HG03159 (cell line): ENCODE measurements at regions not wholly inside any gene's neighbourhood (a gene's known extent, or its start where the extent isn't known, plus 50 kb on each side); places are given as distances from the start of the nearest gene placed in this dataset.
"Not testable (repeated sequence)": the region's sequence is repeated elsewhere in the genome, so short reads cannot be mapped to it uniquely, and the experiment has no call there.

ENCODE experiments used
- ATAC-seq: cut with Tn5 transposase; IDR thresholded peaks from one replicate; pipeline ENCODE4 v1.9.1; 2021; ENCODE audit warnings: mild to moderate bottlenecking, moderate library complexity; ENCODE audit not compliant: unreplicated experiment

- ATAC-seq: no peak
Measured at GRCh38 chr6:115873901-115874300, 186.8 kb downstream of the FRK start.

DNA sequence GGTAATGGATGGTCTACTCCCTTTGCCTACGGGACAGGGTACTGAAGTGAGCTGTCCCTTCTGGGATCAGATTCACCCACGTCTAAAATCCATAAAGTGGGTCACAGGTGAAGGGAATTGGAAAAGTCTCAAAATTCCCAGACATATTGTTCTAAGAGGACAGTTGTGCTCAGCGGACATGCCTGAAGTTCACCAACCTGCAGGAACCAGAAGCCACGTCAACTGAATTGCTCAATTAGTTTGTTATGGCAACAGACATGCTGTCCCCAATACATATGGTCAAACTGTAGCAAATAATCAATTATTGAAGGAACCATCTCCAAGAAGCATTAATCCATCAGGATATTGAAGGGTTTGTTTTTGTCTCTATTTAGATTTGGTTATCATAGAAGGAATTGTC lies 190.2 kb downstream of the FRK start:
- no peak for ATAC-seq

GRCh38 chr6:115865914-115866313 lies 194.8 kb downstream of the FRK start:
- ATAC-seq: no peak

GRCh38 chr6:115863211-115863610 lies 197.5 kb downstream of the FRK start:
- ATAC-seq: no peak

- ATAC-seq: not testable (repeated sequence)
Measured at GRCh38 chr6:115861658-115862057, 199.0 kb downstream of the FRK start.

GRCh38 chr6:115859577-115859976 lies 201.1 kb downstream of the FRK start:
- not testable (repeated sequence) for ATAC-seq

DNA sequence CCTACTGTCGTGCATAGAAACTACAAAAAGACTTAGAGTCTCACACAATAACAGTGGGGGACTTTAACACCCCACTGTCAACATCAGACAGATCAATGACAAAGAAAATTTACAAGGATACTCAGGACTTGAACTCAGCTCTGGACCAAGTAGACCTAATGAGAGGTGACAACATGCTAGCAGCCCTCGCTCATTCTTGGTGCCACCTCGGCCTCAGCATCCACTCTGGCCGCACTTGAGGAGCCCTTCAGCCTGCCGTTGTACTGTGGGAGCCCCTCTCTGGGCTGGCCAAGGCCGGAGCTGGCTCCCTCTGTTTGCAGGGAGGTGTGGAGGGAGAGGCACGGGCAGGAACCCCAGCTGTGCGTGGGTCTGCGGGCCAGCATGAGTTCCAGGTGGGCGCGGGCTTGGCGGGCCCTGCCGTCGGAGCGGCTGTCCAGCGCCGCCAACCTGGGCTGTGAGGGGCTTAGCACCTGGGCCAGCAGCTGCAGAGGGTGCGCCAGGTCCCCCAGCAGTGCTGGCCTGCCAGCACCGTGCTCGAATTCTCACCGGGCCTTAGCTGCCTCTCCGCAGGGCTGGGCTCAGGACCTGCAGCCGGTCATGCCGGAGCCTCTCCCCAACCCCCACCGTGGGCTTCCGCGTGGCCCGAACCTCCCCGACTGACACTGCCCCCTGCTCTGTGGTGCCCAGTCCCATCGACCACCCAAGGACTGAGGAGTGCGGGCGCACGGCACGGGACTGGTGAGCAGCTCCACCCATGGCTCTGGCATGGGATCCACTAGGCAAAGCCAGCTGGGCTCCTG lies 205.6 kb downstream of the FRK start:
- ATAC-seq: no peak

DNA sequence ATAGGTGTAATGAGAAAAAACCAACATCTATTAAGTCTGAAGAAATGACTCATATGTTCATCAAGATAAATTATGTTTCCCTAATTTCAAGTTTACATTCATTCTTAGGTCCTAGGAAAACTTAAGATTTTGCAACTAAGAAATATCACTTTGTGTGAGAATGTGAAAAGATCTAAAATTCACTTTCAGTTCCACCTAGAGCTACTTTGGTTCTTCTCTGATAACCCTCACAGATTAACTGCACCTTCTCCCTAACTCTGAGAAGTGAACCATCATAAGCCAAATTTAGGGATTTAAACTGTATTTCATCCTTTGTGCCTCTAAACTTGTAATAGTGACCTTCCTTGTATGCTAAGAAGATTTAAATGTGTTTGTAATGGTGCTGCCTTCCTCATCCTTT lies 213.0 kb downstream of the FRK start:
- ATAC-seq: no peak

- ATAC-seq: no peak
Measured at GRCh38 chr6:115843945-115844344, 216.7 kb downstream of the FRK start.

DNA sequence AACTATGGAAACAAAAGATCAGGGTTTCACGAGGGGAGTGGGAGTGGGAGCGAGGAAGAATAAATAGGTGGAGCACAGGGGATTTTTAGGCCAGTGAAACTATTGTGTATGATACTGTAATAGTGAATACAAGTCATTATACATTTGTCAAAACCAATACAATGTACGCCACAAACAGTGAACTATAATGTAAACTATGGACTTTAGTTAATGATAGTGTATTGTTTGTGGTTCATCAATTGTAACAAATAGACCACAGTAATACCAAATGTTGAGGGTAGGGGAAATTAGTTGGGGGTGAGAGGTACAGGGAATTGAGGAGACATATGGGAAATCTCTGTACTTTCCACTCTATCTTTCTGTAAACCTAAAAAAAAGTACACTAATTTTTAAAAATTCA lies 218.4 kb downstream of the FRK start:
- no peak for ATAC-seq

DNA sequence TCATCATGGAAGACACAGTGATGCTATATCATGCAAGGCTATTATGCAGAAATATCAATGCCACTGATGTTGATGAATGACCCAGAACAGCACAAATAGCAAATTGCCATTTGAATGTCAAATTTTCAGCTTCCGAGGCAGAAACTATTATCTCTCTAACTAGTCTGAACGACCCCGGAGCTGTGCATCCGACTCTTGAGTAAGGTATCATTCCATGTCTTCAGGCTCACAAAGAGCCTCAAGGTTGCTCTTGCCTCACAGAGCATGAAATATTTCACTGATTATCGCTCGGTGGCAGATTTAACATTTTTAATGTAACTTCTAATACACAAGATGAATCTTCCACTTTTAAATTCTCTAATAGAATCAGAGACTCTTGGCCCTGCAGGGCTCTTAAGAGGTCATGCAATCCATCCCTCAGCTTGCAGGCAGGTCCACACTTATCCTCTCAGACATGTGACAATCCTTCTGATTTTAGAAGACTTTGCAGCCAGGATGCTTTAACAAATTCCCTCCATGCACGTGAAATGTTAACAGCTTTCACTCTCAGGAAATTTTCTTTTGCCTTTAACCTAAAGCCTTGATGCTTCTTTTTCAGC lies 221.0 kb downstream of the FRK start:
- no peak for ATAC-seq

DNA sequence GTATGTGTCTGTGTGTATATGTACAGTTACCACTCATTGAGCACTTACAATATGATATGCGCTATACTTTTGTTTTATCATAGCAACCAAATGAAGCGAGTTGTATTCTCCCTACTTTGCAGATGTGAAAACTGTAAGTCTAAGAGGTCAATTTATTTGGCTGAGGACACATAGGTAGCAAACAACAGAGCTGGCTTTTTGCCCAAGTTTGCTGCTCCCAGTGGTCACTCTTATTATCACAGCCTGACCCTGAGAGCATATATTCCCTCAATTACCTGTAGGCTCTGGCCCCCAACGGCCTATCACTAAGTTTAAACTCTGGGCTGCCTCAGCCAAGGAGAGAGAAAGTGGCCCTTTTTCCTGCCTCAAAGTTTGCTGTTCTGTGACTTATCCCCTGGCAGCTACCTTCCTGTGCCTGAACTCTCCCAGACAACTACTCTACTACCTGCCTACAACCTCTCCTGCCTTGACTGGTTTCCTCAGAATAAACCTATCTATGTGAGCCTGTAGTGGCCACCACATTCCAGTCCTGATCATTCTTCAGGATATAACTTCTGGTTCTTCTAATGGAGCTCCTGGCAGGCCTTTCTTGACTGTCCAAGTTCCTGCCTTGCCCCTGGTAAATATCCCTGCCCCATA lies 221.8 kb downstream of the FRK start:
- peak; percentile 95 for ATAC-seq

DNA sequence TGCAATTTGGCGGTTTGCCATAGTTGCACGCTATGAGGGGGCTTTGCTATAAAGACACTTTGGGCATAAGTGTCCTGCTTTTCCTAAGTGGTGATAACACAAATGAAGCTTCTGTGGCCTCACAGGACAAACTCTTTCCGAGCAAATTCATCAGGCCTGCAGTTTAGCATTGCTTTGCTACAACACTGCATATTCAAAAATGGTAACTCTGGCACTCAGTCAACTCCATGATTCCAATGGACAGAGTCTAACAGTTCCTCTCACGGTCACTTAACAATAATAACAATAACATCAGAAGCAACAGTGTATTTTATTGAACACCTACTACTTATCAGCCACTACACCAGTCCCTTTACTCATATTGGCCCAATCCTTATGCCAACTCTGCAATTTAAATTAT lies 222.5 kb downstream of the FRK start:
- no peak for ATAC-seq

GRCh38 chr6:115836374-115836773 lies 224.3 kb downstream of the FRK start:
- ATAC-seq: not testable (repeated sequence)

DNA sequence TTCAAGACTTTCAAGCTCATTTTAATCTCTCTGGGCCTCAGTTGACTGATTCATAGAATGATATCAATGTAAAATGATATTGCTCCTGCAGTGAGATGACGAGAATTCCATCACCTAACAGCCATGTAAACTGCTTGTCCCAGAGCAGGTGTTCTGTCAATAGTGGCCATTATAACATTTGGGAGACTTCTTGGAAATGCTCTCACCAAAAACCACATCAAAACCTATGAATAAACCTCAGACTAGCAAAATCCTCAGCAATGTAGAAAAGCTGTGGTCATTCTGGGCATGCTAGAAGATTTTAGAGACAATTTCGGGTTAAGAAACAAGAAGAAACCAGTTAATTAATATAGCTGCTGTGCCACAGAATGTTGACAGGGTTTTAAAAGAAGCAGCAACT lies 225.4 kb downstream of the FRK start:
- no peak for ATAC-seq

GRCh38 chr6:115834542-115834941 lies 226.1 kb downstream of the FRK start:
- not testable (repeated sequence) for ATAC-seq

- ATAC-seq: no peak
Measured at GRCh38 chr6:115832786-115833185, 227.9 kb downstream of the FRK start.

- ATAC-seq: no peak
Measured at GRCh38 chr6:115832186-115832585, 228.5 kb downstream of the FRK start.

DNA sequence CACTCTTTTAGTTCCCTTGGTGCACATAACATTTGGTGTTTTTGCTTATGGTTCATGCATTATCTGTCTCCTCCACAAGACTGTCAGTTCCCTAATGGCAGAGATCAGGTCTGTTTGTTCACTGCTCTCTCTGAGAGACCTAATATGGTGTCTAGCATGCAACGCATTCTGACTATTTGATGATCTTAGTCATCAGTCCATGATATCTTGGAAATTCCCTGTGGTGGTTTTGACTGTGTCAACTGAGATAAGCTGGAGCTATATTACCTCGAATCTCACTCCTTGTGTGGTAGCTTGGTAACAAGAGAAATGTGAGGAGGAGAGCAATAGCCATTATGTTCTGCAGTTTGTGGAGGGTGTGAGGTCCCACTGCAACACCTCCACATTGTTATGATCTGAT lies 229.8 kb downstream of the FRK start:
- peak; percentile 48 for ATAC-seq

- no peak for ATAC-seq
Measured at GRCh38 chr6:115821798-115822197, 238.9 kb downstream of the FRK start.

- no peak for ATAC-seq
Measured at GRCh38 chr6:115819506-115819905, 241.2 kb downstream of the FRK start.

DNA sequence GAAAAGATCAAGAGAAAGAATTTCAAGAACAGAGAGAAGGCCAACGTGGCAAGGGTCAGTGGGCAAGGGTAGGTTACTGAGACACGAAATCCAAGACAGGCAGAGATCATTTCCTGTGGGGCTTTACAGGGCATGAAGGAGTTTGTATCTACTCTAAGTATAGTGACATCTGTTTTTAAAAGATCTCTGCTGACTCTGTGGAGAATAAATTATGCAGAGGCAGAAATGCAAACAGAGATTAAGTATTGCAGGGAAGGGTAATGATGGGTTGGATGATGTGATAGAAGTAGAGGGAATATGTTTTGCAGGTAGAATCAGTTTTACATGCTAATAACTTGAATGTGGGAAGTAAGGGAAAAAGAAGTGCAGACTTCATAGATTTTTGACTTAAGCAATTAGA lies 243.5 kb downstream of the FRK start:
- ATAC-seq: no peak
